ENCODE measurements at regions not wholly inside any gene's neighbourhood (a gene's known extent, or its start where the extent isn't known, plus 50 kb on each side); places are given as distances from the start of the nearest gene placed in this dataset.

DNA sequence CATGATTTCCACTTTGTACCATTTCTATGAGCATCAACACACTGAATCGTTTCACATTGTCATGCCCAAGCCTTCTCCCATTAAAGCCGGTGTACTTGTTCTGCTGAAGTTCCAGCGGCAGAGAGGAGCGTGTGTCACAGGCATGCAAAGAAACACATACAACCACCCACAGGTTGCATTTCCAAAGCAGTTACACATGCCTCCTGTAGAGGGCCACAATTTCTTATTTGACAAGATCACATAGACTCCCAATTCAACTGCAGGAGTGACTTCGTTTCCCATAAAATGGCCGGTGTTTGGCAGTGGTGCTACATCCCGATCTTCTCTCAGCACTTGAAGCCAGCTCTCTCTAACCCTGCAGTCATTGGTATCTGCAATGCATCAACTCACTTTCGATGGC lies 992.6 kb downstream of the NLGN4X start:
- no peaks in the 10 kb centered on the region for H4K20me1 ChIP-seq (ENCODE audit: control insufficient read depth, insufficient read depth, low read depth, low read length)
- TF ChIP-seq EZH2phosphoT487 (IDR thresholded peaks at IDR 0.05; ENCODE audit: borderline replicate concordance, low read length) = no peak
- TF ChIP-seq CTCF (IDR thresholded peaks at IDR 0.05; ENCODE audit: low read depth, low read length, poor library complexity, severe bottlenecking) = peak; percentile 22
- H3K27me3 ChIP-seq (ENCODE audit: control insufficient read depth, low read length) = no peaks in the 10 kb centered on the region
- no peak overlapping the region for H3K27ac ChIP-seq (ENCODE audit: low read depth, low read length)
- H3K4me2 ChIP-seq (ENCODE audit: low read length) = no peak overlapping the region
- no peaks in the 10 kb centered on the region for H3F3A ChIP-seq (ENCODE audit: control insufficient read depth, insufficient read depth)
- no peaks in the 10 kb centered on the region for H3K4me1 ChIP-seq (ENCODE audit: control insufficient read depth, low read length)
- no peaks in the 10 kb centered on the region for H3K9me3 ChIP-seq (ENCODE audit: control insufficient read depth, insufficient read depth, low read length)
- no peaks in the 10 kb centered on the region for H3K79me2 ChIP-seq (ENCODE audit: control insufficient read depth, low read length)
- no peaks in the 10 kb centered on the region for H3K36me3 ChIP-seq (ENCODE audit: control insufficient read depth, low read length)
- H3K4me3 ChIP-seq (ENCODE audit: low read length) = no peak overlapping the region
- no peaks in the 10 kb centered on the region for H3K9me2 ChIP-seq (replicated peaks; ENCODE audit: control insufficient read depth, low read length)

DNA sequence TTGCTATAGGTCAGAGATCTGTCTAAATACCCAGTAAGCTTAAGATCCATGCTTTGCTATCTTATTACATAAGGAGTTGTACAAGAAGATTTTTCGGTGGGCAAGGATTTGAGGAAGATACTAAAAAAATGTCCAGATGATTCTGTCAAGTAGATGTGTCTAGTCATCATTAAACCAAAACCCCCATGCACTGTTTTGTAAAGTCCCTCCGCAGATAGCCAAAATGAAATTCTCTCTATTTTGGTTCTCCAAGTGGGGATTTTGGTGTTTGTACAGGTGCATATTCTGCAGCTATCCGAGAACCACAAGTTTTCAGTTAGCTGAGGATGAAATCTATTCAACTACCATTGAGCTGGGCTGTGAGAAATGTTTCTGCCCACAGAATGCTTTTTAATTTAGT lies 994.8 kb downstream of the NLGN4X start:
- H3K4me3 ChIP-seq (ENCODE audit: low read length) = no peak overlapping the region
- no peaks in the 10 kb centered on the region for H3K9me2 ChIP-seq (replicated peaks; ENCODE audit: control insufficient read depth, low read length)
- H3K79me2 ChIP-seq (ENCODE audit: control insufficient read depth, low read length) = no peaks in the 10 kb centered on the region
- H4K20me1 ChIP-seq (ENCODE audit: control insufficient read depth, insufficient read depth, low read depth, low read length) = no peaks in the 10 kb centered on the region
- H3K9me3 ChIP-seq (ENCODE audit: control insufficient read depth, insufficient read depth, low read length) = no peaks in the 10 kb centered on the region
- H3K36me3 ChIP-seq (ENCODE audit: control insufficient read depth, low read length) = no peaks in the 10 kb centered on the region
- no peaks in the 10 kb centered on the region for H3F3A ChIP-seq (ENCODE audit: control insufficient read depth, insufficient read depth)
- no peak overlapping the region for H3K4me2 ChIP-seq (ENCODE audit: low read length)
- TF ChIP-seq EZH2phosphoT487 (IDR thresholded peaks at IDR 0.05; ENCODE audit: borderline replicate concordance, low read length) = no peak
- no peak for TF ChIP-seq CTCF (IDR thresholded peaks at IDR 0.05; ENCODE audit: low read depth, low read length, poor library complexity, severe bottlenecking)
- H3K27ac ChIP-seq (ENCODE audit: low read depth, low read length) = no peak overlapping the region
- H3K4me1 ChIP-seq (ENCODE audit: control insufficient read depth, low read length) = no peaks in the 10 kb centered on the region
- H3K27me3 ChIP-seq (ENCODE audit: control insufficient read depth, low read length) = no peaks in the 10 kb centered on the region

DNA sequence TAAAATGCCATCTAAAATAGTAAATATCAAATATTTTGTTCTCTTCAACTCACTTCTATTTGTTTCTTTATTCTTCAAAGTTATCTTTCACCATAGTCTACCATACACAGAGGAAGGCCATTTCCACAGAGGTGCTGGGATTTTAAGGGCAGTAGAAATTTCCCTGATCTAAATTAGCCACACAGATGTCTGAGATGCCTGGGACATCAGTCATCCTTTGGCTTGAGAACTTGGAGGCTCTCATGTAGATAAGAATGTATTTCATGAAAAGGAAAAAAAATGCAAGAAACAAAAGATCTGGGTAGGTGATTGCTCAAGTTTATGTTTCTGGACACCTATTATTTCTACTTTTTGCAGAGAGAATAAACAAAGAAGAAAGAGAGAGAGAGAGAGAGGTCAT lies 1008.2 kb downstream of the NLGN4X start:
- H3K4me2 ChIP-seq (ENCODE audit: low read length) = no peak overlapping the region
- no peak overlapping the region for H3K4me3 ChIP-seq (ENCODE audit: low read length)
- no peaks in the 10 kb centered on the region for H3K27me3 ChIP-seq (ENCODE audit: control insufficient read depth, low read length)
- H3K36me3 ChIP-seq (ENCODE audit: control insufficient read depth, low read length) = no peaks in the 10 kb centered on the region
- no peak for TF ChIP-seq CTCF (IDR thresholded peaks at IDR 0.05; ENCODE audit: low read depth, low read length, poor library complexity, severe bottlenecking)
- no peak for TF ChIP-seq EZH2phosphoT487 (IDR thresholded peaks at IDR 0.05; ENCODE audit: borderline replicate concordance, low read length)
- no peaks in the 10 kb centered on the region for H3F3A ChIP-seq (ENCODE audit: control insufficient read depth, insufficient read depth)
- no peaks in the 10 kb centered on the region for H3K9me3 ChIP-seq (ENCODE audit: control insufficient read depth, insufficient read depth, low read length)
- H3K4me1 ChIP-seq (ENCODE audit: control insufficient read depth, low read length) = no peaks in the 10 kb centered on the region
- no peaks in the 10 kb centered on the region for H3K79me2 ChIP-seq (ENCODE audit: control insufficient read depth, low read length)
- H3K27ac ChIP-seq (ENCODE audit: low read depth, low read length) = no peak overlapping the region
- H3K9me2 ChIP-seq (replicated peaks; ENCODE audit: control insufficient read depth, low read length) = no peaks in the 10 kb centered on the region
- no peaks in the 10 kb centered on the region for H4K20me1 ChIP-seq (ENCODE audit: control insufficient read depth, insufficient read depth, low read depth, low read length)

- Histone ChIP-seq H3K4me2 (ENCODE audit: low read length) (no peak overlapping the region), H3F3A (ENCODE audit: control insufficient read depth, insufficient read depth) (no peaks in the 10 kb centered on the region), H3K9me2 (replicated peaks; ENCODE audit: control insufficient read depth, low read length) (no peaks in the 10 kb centered on the region), H4K20me1 (ENCODE audit: control insufficient read depth, insufficient read depth, low read depth, low read length) (no peaks in the 10 kb centered on the region), H3K79me2 (ENCODE audit: control insufficient read depth, low read length) (no peaks in the 10 kb centered on the region), H3K4me1 (ENCODE audit: control insufficient read depth, low read length) (no peaks in the 10 kb centered on the region), H3K4me3 (ENCODE audit: low read length) (no peak overlapping the region), H3K36me3 (ENCODE audit: control insufficient read depth, low read length) (no peaks in the 10 kb centered on the region), H3K27ac (ENCODE audit: low read depth, low read length) (no peak overlapping the region), H3K27me3 (ENCODE audit: control insufficient read depth, low read length) (no peaks in the 10 kb centered on the region), H3K9me3 (ENCODE audit: control insufficient read depth, insufficient read depth, low read length) (no peaks in the 10 kb centered on the region)
- TF ChIP-seq CTCF (IDR thresholded peaks at IDR 0.05; ENCODE audit: low read depth, low read length, poor library complexity, severe bottlenecking) = no peak
- no peak for TF ChIP-seq EZH2phosphoT487 (IDR thresholded peaks at IDR 0.05; ENCODE audit: borderline replicate concordance, low read length)
Observed at GRCh38 chrX:5194806-5195205, 1033.9 kb downstream of the NLGN4X start.

Measured in DOHH2 (cell line).